HG03439 (cell line): ENCODE measurements at regions not wholly inside any gene's neighbourhood (a gene's known extent, or its start where the extent isn't known, plus 50 kb on each side); places are given as distances from the start of the nearest gene placed in this dataset.
A peak's percentile ranks its signal among the peaks of the same experiment; 100 is the strongest.
"Not testable (repeated sequence)": the region's sequence is repeated elsewhere in the genome, so short reads cannot be mapped to it uniquely, and the experiment has no call there.

ENCODE experiments used
- ATAC-seq: cut with Tn5 transposase; IDR thresholded peaks from one replicate; pipeline ENCODE4 v1.9.1; 2021; ENCODE audit warnings: mild to moderate bottlenecking, moderate library complexity; ENCODE audit not compliant: unreplicated experiment

GRCh38 chr12:102728506-102729242 is 188.4 kb downstream of the PAH start:
- no peak for ATAC-seq

DNA sequence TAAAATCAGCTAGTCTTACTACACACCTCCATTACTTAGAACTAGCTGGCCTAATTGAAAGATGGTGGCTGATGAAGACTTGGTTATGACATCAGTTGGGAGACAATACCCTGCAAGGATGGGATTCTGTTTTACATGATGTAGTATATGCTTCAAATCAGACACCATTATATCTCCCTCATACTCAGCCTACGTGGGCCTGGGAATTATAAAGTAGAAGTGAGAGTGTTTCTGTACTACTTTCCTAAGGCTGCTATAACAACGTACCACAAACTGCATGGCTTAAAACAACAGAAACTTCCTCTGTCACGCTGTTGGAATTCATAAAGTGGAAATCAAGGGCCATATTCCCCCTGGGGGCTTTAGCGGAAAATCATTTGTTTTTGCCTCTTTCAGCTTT is 190.4 kb downstream of the PAH start:
- ATAC-seq = no peak

DNA sequence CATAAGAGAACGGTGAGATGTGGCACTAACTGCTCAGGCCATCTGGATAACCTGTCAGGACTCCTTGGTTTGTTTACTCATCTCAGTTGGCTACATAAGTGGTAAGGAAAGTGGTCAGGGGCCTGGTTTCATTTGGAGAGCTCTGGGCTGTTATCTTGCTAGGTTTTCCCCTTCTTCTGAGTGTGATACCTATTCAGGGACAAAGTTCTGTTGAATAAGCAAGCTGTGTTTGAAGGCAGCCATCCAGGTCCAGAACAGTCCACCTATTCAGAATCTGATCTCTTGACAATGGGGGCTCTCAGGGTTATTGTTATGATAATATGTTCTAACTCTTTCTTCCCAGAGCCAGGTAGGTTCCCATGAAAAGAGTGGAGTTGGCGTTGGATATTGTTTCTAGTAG is 194.9 kb downstream of the PAH start:
- ATAC-seq = no peak

DNA sequence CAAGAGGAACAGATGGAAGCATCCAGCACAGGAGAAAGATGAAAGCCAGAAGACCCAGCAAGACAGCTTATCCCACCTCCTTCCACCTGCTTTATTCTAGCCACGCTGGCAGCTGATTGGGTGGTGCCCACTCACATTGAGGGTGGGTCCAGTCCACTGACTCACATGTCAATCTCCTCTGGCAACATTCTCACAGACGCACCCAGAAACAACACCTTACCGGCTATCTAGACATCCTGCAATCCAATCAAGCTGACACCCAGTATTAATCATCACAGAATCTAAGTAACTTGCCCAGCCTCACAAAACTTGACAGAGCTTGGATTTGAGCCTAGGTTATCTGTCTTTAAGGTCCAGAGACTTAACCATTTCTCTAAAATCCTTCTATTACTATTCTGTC is 208.9 kb downstream of the PAH start:
- no peak for ATAC-seq

GRCh38 chr12:102702447-102703114 is 214.5 kb downstream of the PAH start:
- peak; percentile 73 for ATAC-seq

GRCh38 chr12:102696045-102696444 is 215.7 kb upstream of the IGF1 start:
- no peak for ATAC-seq

DNA sequence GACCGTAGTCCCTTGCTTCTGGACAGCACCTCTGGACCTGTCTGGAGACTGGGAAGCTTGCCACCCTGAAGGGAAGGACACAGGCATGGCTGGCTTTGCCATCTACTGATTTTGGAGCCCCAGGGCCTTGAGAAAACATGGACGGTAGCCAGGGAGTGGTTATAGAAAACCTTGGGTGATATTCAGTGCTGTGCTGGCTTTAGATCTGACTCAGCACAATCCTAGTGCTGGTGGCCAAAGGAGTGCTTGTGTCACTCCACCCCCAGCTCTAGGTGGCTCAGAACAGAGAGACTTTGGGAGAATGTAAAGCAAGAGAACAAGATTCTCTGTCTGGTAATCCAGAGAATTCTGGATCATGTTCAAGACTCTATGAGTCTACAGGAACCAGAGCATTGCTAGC is 214.5 kb upstream of the IGF1 start:
- no peak for ATAC-seq

GRCh38 chr12:102691773-102692555 is 211.6 kb upstream of the IGF1 start:
- no peak for ATAC-seq

GRCh38 chr12:102690253-102690652 is 209.9 kb upstream of the IGF1 start:
- no peak for ATAC-seq

GRCh38 chr12:102689701-102690100 is 209.3 kb upstream of the IGF1 start:
- ATAC-seq = no peak

- no peak for ATAC-seq
Observed at GRCh38 chr12:102687523-102687922, 207.2 kb upstream of the IGF1 start.

- ATAC-seq = no peak
Observed at GRCh38 chr12:102685841-102686240, 205.5 kb upstream of the IGF1 start.

DNA sequence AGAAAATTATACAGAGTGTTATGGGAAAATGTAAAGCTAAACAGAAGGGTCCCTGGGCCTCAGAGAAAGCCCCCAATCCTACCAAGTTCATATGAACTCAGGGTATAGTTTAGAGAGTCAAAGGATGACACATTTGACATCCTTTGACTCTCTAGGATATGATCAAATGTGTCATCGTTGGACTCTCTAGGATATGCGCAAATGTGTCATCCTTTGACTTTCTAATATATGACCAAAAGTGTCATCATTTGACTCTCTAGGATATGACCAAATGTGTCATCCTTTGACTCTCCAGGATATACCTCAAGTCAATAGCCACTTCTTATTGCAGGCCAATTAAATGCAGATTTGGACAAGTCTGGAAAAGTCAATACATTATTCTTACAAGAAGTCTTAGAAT is 204.8 kb upstream of the IGF1 start:
- ATAC-seq = no peak

- no peak for ATAC-seq
Observed at GRCh38 chr12:102682366-102683289, 202.3 kb upstream of the IGF1 start.

DNA sequence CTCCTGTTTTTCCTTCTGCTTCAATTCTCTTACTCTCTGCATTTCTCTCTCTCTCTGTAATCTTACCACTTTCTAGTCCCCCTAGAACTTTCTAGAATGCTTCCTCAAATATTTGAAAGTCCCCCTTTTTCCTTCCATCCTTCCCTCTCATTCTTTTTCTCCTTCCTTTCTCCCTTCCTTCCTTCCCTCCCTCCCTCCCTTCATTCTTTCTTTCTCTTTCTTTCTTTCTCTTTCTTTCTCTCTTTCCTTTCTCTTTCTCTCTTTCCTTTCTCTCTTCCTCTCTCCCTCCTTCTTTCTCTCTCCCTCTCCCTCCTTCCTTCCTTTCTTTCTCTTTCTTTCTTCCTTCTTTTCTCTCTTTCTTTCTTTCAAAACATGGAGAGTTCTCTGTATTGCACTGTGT is 201.4 kb upstream of the IGF1 start:
- ATAC-seq = no peak

- no peak for ATAC-seq
Observed at GRCh38 chr12:102681309-102681708, 200.9 kb upstream of the IGF1 start.

- ATAC-seq = no peak
Observed at GRCh38 chr12:102680304-102680703, 199.9 kb upstream of the IGF1 start.

DNA sequence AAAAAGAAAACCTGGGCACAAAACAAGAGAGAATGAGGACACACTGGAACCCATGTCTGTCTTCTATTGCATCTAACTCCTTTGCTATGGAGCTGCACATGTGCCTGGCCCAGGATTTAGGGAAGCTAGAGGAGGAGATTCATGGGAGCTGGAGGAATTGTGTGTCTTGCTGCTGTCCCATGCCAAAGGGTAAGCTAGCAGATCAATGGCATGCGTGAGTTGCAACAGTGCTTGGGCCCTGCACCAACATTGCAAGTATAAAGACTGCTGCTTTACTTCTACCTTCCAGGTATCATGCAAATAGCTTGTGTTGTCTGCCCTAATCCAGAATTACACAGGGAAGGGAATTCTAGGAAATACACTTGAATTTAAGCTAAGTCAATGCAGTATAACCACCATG is 196.4 kb upstream of the IGF1 start:
- ATAC-seq = no peak

GRCh38 chr12:102675672-102676071 is 195.3 kb upstream of the IGF1 start:
- no peak for ATAC-seq

GRCh38 chr12:102673606-102674005 is 193.2 kb upstream of the IGF1 start:
- no peak for ATAC-seq

DNA sequence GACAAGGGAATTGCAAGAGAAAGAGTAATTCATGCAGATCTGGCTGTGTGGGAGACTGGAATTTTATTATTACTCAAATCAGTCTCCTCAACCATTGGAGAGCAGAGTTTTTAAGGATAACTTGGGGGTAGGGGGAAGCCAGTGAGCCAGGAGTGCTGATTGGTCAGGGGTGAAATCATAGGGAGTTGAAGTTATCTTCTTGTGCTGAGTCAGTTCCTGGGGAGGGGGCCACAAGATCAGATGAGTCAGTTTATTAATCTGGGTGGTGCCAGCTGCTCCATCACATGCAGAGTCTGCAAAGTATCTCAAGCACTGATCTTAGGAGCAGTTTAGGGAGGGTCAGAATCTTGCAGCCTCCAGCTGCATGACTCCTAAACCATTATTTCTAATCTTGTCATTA is 191.8 kb upstream of the IGF1 start:
- ATAC-seq = not testable (repeated sequence)
